GM12878 (cell line): ENCODE measurements at regions not wholly inside any gene's neighbourhood (a gene's known extent, or its start where the extent isn't known, plus 50 kb on each side); places are given as distances from the start of the nearest gene placed in this dataset.

Experiments
- ASH2L ChIP-seq: fragments of 300-600, 200-600 bp; sonication (generic); IDR thresholded peaks from 2 replicates; pipeline ENCODE4 v1.6.1; 2017; ENCODE audit warnings: low read depth, mild to moderate bottlenecking, borderline replicate concordance
- BHLHE40 ChIP-seq, 2 experiments: fragments of 450-650 bp in 1 of 2; IDR thresholded peaks; 2 replicates each; pipeline ENCODE4 v1.6.1; 2011 to 2017; ENCODE audit warnings: low read depth in 2 of 2, borderline replicate concordance in 1 of 2, improper control_type of control experiment in 1 of 2, low read length in 1 of 2, mild to moderate bottlenecking in 1 of 2
- IKZF2 ChIP-seq, 2 experiments: fragments of 450-650 bp; IDR thresholded peaks; 2 replicates each; pipeline ENCODE4 v1.6.1; 2017; ENCODE audit warnings: mild to moderate bottlenecking in 2 of 2, moderate library complexity in 2 of 2
- NFYB ChIP-seq: IDR thresholded peaks from 2 replicates; pipeline ENCODE4 v1.6.1; 2011; ENCODE audit warnings: low read depth, mild to moderate bottlenecking, low read length, improper control_type of control experiment, moderate library complexity; ENCODE audit not compliant: insufficient read depth
- NRF1 ChIP-seq: conservative IDR thresholded peaks from 2 replicates; pipeline ENCODE4 v1.6.1; 2011; ENCODE audit warnings: mild to moderate bottlenecking, low read depth, low read length, improper control_type of control experiment
- SP1 ChIP-seq: IDR thresholded peaks from one replicate; pipeline ENCODE4 v1.6.1; 2011; ENCODE audit warnings: low read depth, low read length
- STAT1 ChIP-seq: fragments of 450-650 bp; conservative IDR thresholded peaks from 2 replicates; pipeline ENCODE4 v1.6.1; 2014; ENCODE audit warnings: antibody characterized with exemption, mild to moderate bottlenecking
- TF ChIP-seq, protein P1 (sequence below), 3 experiments: IDR thresholded peaks in 2 of 3; conservative IDR thresholded peaks in 1 of 3; 2 replicates each; pipeline ENCODE4 v1.5.1; 2011; ENCODE audit warnings: low read depth in 3 of 3, low read length in 3 of 3, mild to moderate bottlenecking in 3 of 3, control low read depth in 2 of 3, moderate library complexity in 2 of 3, inconsistent platforms in 1 of 3, mixed read lengths in 1 of 3; ENCODE audit not compliant: control insufficient read depth in 2 of 3, insufficient read depth in 1 of 3; ENCODE audit errors: extremely low read depth in 1 of 3

DNA sequence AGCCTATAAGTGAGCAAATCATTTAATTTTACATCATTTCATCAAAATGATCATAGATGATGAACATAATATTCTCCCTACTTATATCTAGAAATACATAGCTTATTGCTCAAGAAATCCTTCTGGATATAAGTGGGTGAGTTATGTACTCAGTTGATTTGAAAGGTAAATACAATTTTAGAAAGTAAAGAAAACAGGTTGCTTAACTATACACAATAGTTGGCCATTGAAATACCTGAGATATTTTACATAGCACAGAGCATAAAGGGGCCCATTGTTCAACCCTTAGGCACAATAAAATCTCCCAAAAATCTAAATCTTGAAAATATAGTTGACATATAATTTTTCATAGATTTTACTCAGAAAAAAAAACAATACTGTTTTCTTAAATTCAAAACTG is 782.0 kb upstream of the KLHL1 start:
- TF ChIP-seq NRF1 (no peak), SP1 (no peak), STAT1 (no peak), ASH2L (no peak), BHLHE40 (IDR thresholded peaks at IDR 0.05; ENCODE audit: borderline replicate concordance in 1 of 2, low read depth in 2 of 2, low read length in 1 of 2) (no peak), IKZF2 (IDR thresholded peaks at IDR 0.05) (no peak), NFYB (no peak)
- TF ChIP-seq, protein P1, sequence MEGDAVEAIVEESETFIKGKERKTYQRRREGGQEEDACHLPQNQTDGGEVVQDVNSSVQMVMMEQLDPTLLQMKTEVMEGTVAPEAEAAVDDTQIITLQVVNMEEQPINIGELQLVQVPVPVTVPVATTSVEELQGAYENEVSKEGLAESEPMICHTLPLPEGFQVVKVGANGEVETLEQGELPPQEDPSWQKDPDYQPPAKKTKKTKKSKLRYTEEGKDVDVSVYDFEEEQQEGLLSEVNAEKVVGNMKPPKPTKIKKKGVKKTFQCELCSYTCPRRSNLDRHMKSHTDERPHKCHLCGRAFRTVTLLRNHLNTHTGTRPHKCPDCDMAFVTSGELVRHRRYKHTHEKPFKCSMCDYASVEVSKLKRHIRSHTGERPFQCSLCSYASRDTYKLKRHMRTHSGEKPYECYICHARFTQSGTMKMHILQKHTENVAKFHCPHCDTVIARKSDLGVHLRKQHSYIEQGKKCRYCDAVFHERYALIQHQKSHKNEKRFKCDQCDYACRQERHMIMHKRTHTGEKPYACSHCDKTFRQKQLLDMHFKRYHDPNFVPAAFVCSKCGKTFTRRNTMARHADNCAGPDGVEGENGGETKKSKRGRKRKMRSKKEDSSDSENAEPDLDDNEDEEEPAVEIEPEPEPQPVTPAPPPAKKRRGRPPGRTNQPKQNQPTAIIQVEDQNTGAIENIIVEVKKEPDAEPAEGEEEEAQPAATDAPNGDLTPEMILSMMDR (IDR thresholded peaks at IDR 0.05 in 2 of 3, conservative IDR thresholded peaks at IDR 0.05 in 1 of 3; ENCODE audit: control insufficient read depth in 2 of 3, extremely low read depth in 1 of 3, insufficient read depth in 1 of 3, low read depth in 3 of 3, low read length in 3 of 3), result no peak
